HuH-7.5 (cell line): ENCODE measurements at regions not wholly inside any gene's neighbourhood (a gene's known extent, or its start where the extent isn't known, plus 50 kb on each side); places are given as distances from the start of the nearest gene placed in this dataset.
"Not testable (repeated sequence)": the region's sequence is repeated elsewhere in the genome, so short reads cannot be mapped to it uniquely, and the experiment has no call there.

ENCODE experiments used
- DNase-seq: peaks from one replicate; pipeline ENCODE4 v3.0.0; 2011; ENCODE audit warnings: low spot score

DNA sequence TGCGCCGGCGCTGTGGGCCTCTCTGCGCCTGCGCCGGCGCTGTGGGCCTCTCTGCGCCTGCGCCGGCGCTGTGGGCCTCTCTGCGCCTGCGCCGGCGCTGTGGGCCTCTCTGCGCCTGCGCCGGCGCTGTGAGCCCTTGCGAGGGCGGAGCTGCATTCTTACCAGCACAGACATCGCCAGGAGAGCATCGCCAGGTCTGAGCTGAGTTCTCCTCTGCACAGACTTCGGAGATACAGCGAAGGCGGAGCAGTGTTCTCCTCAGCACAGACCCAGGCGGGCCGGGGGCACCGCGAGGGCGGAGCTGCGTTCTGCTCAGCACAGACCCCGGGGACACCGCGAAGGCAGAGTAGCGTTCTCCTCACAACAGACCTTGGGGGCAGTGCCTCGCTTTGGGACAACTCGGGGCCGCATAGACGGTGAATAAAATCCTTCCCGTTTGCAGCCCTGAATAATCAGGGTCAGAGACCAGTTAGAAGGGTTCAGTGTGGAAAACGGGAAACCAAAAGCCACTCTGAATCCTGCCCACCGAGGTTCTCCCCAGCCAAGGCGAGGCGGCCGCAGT is 1268.1 kb downstream of the FOXD4L5 start:
- DNase-seq, result peak; percentile 16

DNA sequence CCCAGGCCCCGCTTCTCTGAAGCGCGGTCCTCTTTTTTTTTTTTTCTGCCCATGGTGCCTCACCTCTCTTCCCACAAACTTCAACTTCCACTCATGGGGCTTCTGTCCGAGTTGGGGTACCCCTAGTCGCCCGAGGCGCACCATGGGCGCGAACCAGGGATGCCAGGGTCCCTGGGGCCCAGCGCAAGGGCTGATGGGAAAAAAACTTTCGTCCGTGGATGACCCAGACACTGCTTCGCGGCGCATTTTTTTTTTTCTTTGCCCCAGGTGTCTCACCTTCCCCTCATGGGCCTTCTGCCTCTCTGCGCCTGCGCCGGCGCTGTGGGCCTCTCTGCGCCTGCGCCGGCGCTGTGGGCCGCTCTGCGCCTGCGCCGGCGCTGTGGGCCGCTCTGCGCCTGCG is 1268.8 kb downstream of the FOXD4L5 start:
- not testable (repeated sequence) for DNase-seq

DNA sequence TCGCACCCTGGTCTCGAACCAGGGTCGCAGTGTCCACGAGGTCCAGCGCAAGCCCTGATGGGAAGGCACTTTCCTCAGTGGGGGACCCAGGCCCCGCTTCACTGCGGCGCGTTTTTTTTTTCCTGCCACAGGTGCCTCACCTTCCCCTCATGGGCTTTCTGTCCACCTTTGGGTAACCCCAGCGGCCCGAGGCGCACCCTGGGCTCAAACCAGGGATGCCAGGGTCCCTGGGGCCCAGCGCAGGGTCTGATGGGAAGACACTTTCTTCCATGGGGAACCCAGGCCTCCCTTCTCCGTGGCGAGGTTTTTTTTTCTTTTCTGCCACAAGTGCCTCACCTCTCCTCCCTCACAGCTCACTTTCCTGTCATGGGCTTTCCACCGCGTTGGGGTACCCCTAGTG is 1269.9 kb downstream of the FOXD4L5 start:
- no peak for DNase-seq

DNA sequence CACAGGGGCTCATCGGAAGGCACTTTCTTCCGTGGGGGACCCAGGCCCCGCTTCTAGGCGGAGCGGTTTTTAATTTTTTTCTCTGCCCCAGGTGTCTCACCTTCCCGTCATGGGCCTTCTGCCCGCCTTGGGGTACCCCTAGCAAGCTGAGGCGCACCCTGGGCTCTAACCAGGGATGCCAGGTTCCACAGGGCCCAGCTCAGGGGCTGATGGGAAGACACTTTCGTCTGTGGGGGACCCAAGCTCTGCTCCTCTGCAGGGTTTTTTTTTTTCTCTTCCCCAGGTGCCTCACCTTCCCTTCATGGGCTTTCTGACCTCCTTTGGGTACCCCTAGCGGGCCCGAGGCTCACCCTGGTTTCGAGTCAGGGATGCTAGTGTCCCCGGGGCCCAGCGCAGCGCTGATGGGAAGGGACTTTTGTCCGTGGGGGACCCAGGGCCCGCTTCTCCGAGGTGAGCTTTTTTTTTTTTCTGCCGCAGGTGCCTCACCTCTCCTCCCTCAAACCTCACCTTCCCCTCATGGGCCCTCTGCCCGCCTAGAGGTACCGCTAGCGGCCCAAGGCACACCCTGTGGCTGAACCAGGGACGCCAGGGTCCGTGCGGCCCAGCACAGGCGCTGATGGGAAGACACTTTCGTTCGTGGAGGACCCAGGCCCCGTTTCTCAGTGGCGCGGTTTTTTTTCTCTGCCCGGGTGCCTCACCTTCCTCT is 1270.5 kb downstream of the FOXD4L5 start:
- DNase-seq, result not testable (repeated sequence)

DNA sequence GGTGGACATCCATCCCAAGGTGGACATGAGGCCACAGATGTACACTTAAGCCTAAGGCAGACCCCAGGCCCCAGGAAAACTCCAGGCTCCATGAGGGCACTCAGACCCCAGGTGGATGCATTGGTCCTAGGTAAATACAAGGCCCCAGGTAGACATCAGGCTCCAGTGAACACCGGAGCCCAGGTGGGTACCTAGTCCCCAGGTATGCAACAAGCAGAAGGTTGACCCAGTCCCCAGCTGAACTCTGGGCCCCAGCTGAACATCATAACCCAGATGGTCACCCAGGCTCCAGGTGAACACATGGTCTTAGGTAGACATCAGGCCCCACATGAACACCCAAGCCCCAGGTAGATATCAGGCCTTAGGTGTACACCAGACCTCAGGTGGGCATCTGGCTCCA is 1271.9 kb downstream of the FOXD4L5 start:
- DNase-seq, result not testable (repeated sequence)

DNA sequence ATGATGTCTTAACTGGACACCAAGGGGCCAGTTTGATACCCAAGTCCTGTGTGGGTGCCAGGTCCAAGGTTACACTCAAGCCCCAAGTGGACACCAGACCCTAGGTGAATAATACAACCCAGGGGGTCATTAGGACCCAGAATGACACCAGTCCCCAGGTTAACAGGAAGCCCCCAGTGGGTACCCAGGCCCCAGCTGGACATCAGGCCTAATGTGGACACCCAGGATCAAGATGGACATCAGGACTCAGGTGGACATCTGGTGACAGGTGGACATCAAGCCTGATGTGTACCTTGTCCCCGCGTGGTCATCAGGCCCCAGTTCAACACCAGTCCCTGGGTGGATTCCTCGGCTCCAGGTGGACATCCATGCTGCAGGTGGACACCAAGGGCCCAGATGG is 1273.0 kb downstream of the FOXD4L5 start:
- not testable (repeated sequence) for DNase-seq

DNA sequence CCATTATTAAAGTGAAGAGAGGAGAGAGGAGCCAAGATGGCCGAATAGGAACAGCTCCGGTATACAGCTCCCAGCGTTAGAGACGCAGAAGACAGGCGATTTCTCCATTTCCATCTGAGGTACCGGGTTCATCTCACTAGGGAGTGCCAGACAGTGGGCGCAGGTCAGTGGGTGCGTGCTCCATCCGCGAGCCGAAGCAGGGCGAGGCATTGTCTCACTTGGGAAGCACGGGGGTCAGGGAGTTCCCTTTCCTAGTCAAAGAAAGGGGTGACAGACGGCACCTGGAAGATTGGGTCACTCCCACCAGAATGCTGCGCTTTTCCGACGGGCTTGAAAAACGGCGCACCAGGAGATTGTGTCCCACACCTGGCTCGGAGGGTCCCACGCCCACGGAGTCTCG is 1305.3 kb downstream of the FOXD4L5 start:
- not testable (repeated sequence) for DNase-seq
